ENCODE measurements at regions not wholly inside any gene's neighbourhood (a gene's known extent, or its start where the extent isn't known, plus 50 kb on each side); places are given as distances from the start of the nearest gene placed in this dataset.

- H3K27ac Mint-ChIP-seq, result no peak overlapping the region
- peaks cover 4% of the 10 kb centered on the region for H3K9me3 ChIP-seq (ENCODE audit: control insufficient read depth, low read length, poor library complexity, severe bottlenecking)
- no peak overlapping the region for H3K4me3 Mint-ChIP-seq
- H3K27me3 Mint-ChIP-seq, result no peaks in the 10 kb centered on the region
- DNase-seq, result no peak
- no peaks in the 10 kb centered on the region for H3K4me1 Mint-ChIP-seq
- no peak for ATAC-seq
- H3K36me3 Mint-ChIP-seq (ENCODE audit: low read depth), result no peaks in the 10 kb centered on the region
These were observed 989.9 kb downstream of the DCDC2C start for GRCh38 chr2:4693266-4693665.

GRCh38 chr2:4695281-4695861, 992.0 kb downstream of the DCDC2C start:
- H3K27ac Mint-ChIP-seq, result no peak overlapping the region
- ATAC-seq, result no peak
- no peaks in the 10 kb centered on the region for H3K36me3 Mint-ChIP-seq (ENCODE audit: low read depth)
- H3K9me3 ChIP-seq (ENCODE audit: control insufficient read depth, low read length, poor library complexity, severe bottlenecking), result peaks cover 3% of the 10 kb centered on the region
- DNase-seq, result no peak
- no peak overlapping the region for H3K4me3 Mint-ChIP-seq
- no peaks in the 10 kb centered on the region for H3K4me1 Mint-ChIP-seq
- H3K27me3 Mint-ChIP-seq, result no peaks in the 10 kb centered on the region

GRCh38 chr2:4715065-4715464, 977.1 kb upstream of the SOX11 start:
- H3K36me3 Mint-ChIP-seq (ENCODE audit: low read depth), result no peaks in the 10 kb centered on the region
- H3K9me3 ChIP-seq (ENCODE audit: control insufficient read depth, low read length, poor library complexity, severe bottlenecking), result peaks cover 2% of the 10 kb centered on the region
- no peaks in the 10 kb centered on the region for H3K27me3 Mint-ChIP-seq
- no peaks in the 10 kb centered on the region for H3K4me1 Mint-ChIP-seq
- DNase-seq (no peak), ATAC-seq (no peak)
- no peak overlapping the region for H3K27ac Mint-ChIP-seq
- no peak overlapping the region for H3K4me3 Mint-ChIP-seq

- no peaks in the 10 kb centered on the region for H3K4me1 Mint-ChIP-seq
- H3K27ac Mint-ChIP-seq, result no peak overlapping the region
- no peaks in the 10 kb centered on the region for H3K27me3 Mint-ChIP-seq
- no peak for ATAC-seq
- H3K4me3 Mint-ChIP-seq, result no peak overlapping the region
- H3K36me3 Mint-ChIP-seq (ENCODE audit: low read depth), result no peaks in the 10 kb centered on the region
- H3K9me3 ChIP-seq (ENCODE audit: control insufficient read depth, low read length, poor library complexity, severe bottlenecking), result no peaks in the 10 kb centered on the region
- no peak for DNase-seq
These were observed 973.4 kb upstream of the SOX11 start for GRCh38 chr2:4718777-4719176.

- Mint-ChIP-seq H3K27ac (no peak overlapping the region), H3K27me3 (no peaks in the 10 kb centered on the region), H3K36me3 (ENCODE audit: low read depth) (no peaks in the 10 kb centered on the region), H3K4me3 (no peak overlapping the region), H3K4me1 (no peaks in the 10 kb centered on the region)
- ATAC-seq, result no peak
- no peak for DNase-seq
- no peaks in the 10 kb centered on the region for H3K9me3 ChIP-seq (ENCODE audit: control insufficient read depth, low read length, poor library complexity, severe bottlenecking)
These were observed 966.6 kb upstream of the SOX11 start for GRCh38 chr2:4725618-4726017.

GRCh38 chr2:4732560-4732959, 959.6 kb upstream of the SOX11 start:
- H3K9me3 ChIP-seq (ENCODE audit: control insufficient read depth, low read length, poor library complexity, severe bottlenecking), result no peaks in the 10 kb centered on the region
- Mint-ChIP-seq H3K27me3 (no peaks in the 10 kb centered on the region), H3K36me3 (ENCODE audit: low read depth) (no peaks in the 10 kb centered on the region), H3K4me3 (no peak overlapping the region), H3K4me1 (no peaks in the 10 kb centered on the region), H3K27ac (no peak overlapping the region)
- ATAC-seq (no peak), DNase-seq (no peak)

GRCh38 chr2:4745056-4745991, 946.9 kb upstream of the SOX11 start:
- Mint-ChIP-seq H3K36me3 (ENCODE audit: low read depth) (no peaks in the 10 kb centered on the region), H3K4me3 (no peak overlapping the region), H3K4me1 (no peaks in the 10 kb centered on the region), H3K27me3 (no peaks in the 10 kb centered on the region), H3K27ac (no peak overlapping the region)
- no peak for ATAC-seq
- H3K9me3 ChIP-seq (ENCODE audit: control insufficient read depth, low read length, poor library complexity, severe bottlenecking), result no peaks in the 10 kb centered on the region
- no peak for DNase-seq

GRCh38 chr2:4753721-4754120, 938.5 kb upstream of the SOX11 start:
- Mint-ChIP-seq H3K27me3 (no peaks in the 10 kb centered on the region), H3K27ac (no peak overlapping the region), H3K4me3 (no peak overlapping the region), H3K4me1 (no peaks in the 10 kb centered on the region), H3K36me3 (ENCODE audit: low read depth) (no peaks in the 10 kb centered on the region)
- ATAC-seq (no peak), DNase-seq (no peak)
- no peaks in the 10 kb centered on the region for H3K9me3 ChIP-seq (ENCODE audit: control insufficient read depth, low read length, poor library complexity, severe bottlenecking)

GRCh38 chr2:4762951-4763376, 929.2 kb upstream of the SOX11 start:
- ATAC-seq (no peak), DNase-seq (no peak)
- H3K27ac Mint-ChIP-seq, result no peak overlapping the region
- H3K9me3 ChIP-seq (ENCODE audit: control insufficient read depth, low read length, poor library complexity, severe bottlenecking), result no peaks in the 10 kb centered on the region
- H3K4me1 Mint-ChIP-seq, result no peaks in the 10 kb centered on the region
- no peaks in the 10 kb centered on the region for H3K36me3 Mint-ChIP-seq (ENCODE audit: low read depth)
- no peaks in the 10 kb centered on the region for H3K27me3 Mint-ChIP-seq
- no peak overlapping the region for H3K4me3 Mint-ChIP-seq

DNA sequence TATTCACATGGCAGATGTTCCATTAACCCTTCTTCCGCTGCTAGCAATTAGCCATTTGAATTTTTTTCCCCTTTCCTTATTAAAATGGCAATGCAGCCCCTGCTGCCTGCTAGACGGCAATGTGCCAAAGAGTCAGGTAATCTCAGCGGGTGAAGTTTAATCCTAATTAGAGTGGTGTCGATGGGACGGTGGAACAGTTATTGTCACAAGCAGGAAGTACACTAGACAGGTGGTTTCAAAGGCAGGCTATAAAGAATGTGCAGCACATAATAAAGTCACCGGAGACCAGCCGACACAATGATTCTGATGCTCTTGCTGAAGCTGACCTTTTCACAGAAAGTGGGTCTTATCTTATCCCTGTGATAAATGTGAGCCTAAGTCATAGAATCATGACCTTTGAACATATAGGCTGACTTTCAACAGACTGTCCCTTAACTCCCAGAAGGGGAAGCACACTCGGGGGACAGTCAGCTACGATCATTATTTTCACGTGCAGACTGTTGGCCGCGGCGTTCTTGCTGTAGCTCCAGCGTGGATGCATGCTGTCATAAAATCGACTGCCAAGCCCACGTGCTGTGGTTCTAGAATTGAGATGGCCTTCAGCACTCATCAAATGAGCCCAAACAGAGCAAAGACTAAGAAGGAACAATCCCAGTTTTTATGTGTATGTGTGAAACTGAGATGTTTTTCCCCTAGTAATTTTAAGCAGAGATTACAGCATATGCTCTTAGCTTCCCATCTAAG, 926.2 kb upstream of the SOX11 start:
- DNase-seq, result no peak
- no peak for ATAC-seq
- Mint-ChIP-seq H3K4me3 (no peak overlapping the region), H3K36me3 (ENCODE audit: low read depth) (no peaks in the 10 kb centered on the region), H3K27ac (no peak overlapping the region), H3K4me1 (no peaks in the 10 kb centered on the region), H3K27me3 (no peaks in the 10 kb centered on the region)
- no peaks in the 10 kb centered on the region for H3K9me3 ChIP-seq (ENCODE audit: control insufficient read depth, low read length, poor library complexity, severe bottlenecking)

- Mint-ChIP-seq H3K4me3 (no peak overlapping the region), H3K36me3 (ENCODE audit: low read depth) (no peaks in the 10 kb centered on the region), H3K27me3 (no peaks in the 10 kb centered on the region), H3K4me1 (no peaks in the 10 kb centered on the region), H3K27ac (no peak overlapping the region)
- DNase-seq (no peak), ATAC-seq (no peak)
- no peaks in the 10 kb centered on the region for H3K9me3 ChIP-seq (ENCODE audit: control insufficient read depth, low read length, poor library complexity, severe bottlenecking)
These were observed 916.5 kb upstream of the SOX11 start for GRCh38 chr2:4775668-4776067.

DNA sequence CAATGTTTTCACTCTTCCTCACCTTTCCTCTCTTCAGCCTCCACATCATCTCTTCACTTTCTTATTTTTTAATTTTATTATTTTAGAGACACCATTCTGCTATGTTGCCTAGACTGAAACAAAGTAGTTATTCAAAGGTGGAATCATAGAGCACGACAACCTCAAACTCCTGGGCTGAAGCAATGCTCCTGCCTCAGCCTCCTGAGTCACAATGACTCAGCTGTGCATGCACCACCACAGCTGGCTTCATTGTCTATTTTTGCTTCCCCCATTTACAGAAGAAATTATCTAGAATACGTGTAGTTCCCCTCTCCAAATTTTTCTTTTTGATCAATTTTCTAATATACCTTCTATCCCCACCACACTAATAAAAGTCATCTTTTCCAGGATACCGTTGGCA, 911.5 kb upstream of the SOX11 start:
- Mint-ChIP-seq H3K27ac (no peak overlapping the region), H3K4me1 (no peaks in the 10 kb centered on the region), H3K27me3 (no peaks in the 10 kb centered on the region), H3K4me3 (no peak overlapping the region), H3K36me3 (ENCODE audit: low read depth) (no peaks in the 10 kb centered on the region)
- DNase-seq (no peak), ATAC-seq (no peak)
- H3K9me3 ChIP-seq (ENCODE audit: control insufficient read depth, low read length, poor library complexity, severe bottlenecking), result no peaks in the 10 kb centered on the region

GRCh38 chr2:4782647-4783046, 909.5 kb upstream of the SOX11 start:
- Mint-ChIP-seq H3K4me3 (no peak overlapping the region), H3K36me3 (ENCODE audit: low read depth) (no peaks in the 10 kb centered on the region), H3K4me1 (no peaks in the 10 kb centered on the region), H3K27me3 (no peaks in the 10 kb centered on the region), H3K27ac (no peak overlapping the region)
- no peaks in the 10 kb centered on the region for H3K9me3 ChIP-seq (ENCODE audit: control insufficient read depth, low read length, poor library complexity, severe bottlenecking)
- ATAC-seq, result no peak
- DNase-seq, result no peak

Data from T-helper 17 cell (primary cell).